ENCODE measurements at regions not wholly inside any gene's neighbourhood (a gene's known extent, or its start where the extent isn't known, plus 50 kb on each side); places are given as distances from the start of the nearest gene placed in this dataset.

DNA sequence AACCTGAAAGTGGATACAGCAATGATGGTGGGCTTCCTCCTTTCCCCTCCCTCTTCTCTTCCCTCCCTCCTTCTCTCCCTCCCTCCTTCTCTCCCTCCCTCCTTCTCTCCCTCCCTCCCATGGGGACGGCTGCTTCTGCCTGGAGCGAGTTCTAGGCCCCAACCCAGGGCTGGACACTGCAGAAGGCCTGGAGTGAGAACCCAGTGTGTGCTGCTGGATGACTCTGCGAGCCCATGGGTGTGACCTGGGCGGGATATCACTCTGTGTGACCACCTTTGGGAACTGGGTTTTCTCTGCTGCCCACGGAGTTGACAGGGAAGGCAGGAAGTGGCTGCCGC is 242.6 kb upstream of the GSE1 start:
- TF ChIP-seq, protein P1, sequence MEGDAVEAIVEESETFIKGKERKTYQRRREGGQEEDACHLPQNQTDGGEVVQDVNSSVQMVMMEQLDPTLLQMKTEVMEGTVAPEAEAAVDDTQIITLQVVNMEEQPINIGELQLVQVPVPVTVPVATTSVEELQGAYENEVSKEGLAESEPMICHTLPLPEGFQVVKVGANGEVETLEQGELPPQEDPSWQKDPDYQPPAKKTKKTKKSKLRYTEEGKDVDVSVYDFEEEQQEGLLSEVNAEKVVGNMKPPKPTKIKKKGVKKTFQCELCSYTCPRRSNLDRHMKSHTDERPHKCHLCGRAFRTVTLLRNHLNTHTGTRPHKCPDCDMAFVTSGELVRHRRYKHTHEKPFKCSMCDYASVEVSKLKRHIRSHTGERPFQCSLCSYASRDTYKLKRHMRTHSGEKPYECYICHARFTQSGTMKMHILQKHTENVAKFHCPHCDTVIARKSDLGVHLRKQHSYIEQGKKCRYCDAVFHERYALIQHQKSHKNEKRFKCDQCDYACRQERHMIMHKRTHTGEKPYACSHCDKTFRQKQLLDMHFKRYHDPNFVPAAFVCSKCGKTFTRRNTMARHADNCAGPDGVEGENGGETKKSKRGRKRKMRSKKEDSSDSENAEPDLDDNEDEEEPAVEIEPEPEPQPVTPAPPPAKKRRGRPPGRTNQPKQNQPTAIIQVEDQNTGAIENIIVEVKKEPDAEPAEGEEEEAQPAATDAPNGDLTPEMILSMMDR (conservative IDR thresholded peaks at IDR 0.05): no peak
- TF ChIP-seq EZH2 (IDR thresholded peaks at IDR 0.05; ENCODE audit: low read depth): no peak

Measured in PC-9 (cell line).